ENCODE measurements at regions not wholly inside any gene's neighbourhood (a gene's known extent, or its start where the extent isn't known, plus 50 kb on each side); places are given as distances from the start of the nearest gene placed in this dataset.
"Not testable (repeated sequence)": the region's sequence is repeated elsewhere in the genome, so short reads cannot be mapped to it uniquely, and the experiment has no call there.

GRCh38 chr4:52203351-52203750 is 152.2 kb downstream of the SPATA18 start:
- Histone ChIP-seq H3K79me2 (ENCODE audit: insufficient read depth, low read depth, low read length) (no peaks in the 10 kb centered on the region), H3K4me3 (ENCODE audit: low read depth, low read length, poor library complexity, severe bottlenecking) (no peak overlapping the region), H3K36me3 (ENCODE audit: insufficient read depth, low read length) (no peaks in the 10 kb centered on the region), H3K9me2 (ENCODE audit: insufficient read depth, low read length) (no peaks in the 10 kb centered on the region), H3K4me2 (ENCODE audit: low read length) (no peak overlapping the region), H4K20me1 (ENCODE audit: insufficient read depth, low read length) (no peaks in the 10 kb centered on the region), H3K9me3 (ENCODE audit: low read length) (no peaks in the 10 kb centered on the region), H2AFZ (ENCODE audit: low read length) (no peak overlapping the region), H3K4me1 (ENCODE audit: insufficient read depth, low read length, poor library complexity, severe bottlenecking) (no peaks in the 10 kb centered on the region), H3K27ac (ENCODE audit: low read depth, low read length, poor library complexity, severe bottlenecking) (no peak overlapping the region)
- intact Hi-C loops (cut with micrococcal nuclease; ENCODE audit: unreplicated experiment) = no loop called here
- POLR2A ChIA-PET = interaction anchor here (0.8 kb wide), 1 partner anchor 12 kb away, joined by 4 read pairs; no protein-coding TSS in a partner anchor
- TF ChIP-seq CTCF (conservative IDR thresholded peaks at IDR 0.05; ENCODE audit: low read length) = no peak
- DNase-seq (ENCODE audit: low spot score) = no peak
- no TSS peak for BruUV-seq (replicated peaks)
- CTCF ChIA-PET (ENCODE audit: unreplicated experiment) = no interaction called here

- Histone ChIP-seq H3K27ac (ENCODE audit: low read depth, low read length, poor library complexity, severe bottlenecking) (no peak overlapping the region), H3K4me1 (ENCODE audit: insufficient read depth, low read length, poor library complexity, severe bottlenecking) (no peaks in the 10 kb centered on the region), H3K9me2 (ENCODE audit: insufficient read depth, low read length) (no peaks in the 10 kb centered on the region), H3K36me3 (ENCODE audit: insufficient read depth, low read length) (no peaks in the 10 kb centered on the region), H4K20me1 (ENCODE audit: insufficient read depth, low read length) (no peaks in the 10 kb centered on the region), H3K79me2 (ENCODE audit: insufficient read depth, low read depth, low read length) (no peaks in the 10 kb centered on the region), H2AFZ (ENCODE audit: low read length) (no peak overlapping the region), H3K4me3 (ENCODE audit: low read depth, low read length, poor library complexity, severe bottlenecking) (no peak overlapping the region), H3K4me2 (ENCODE audit: low read length) (no peak overlapping the region), H3K9me3 (ENCODE audit: low read length) (no peaks in the 10 kb centered on the region)
- intact Hi-C loops (cut with micrococcal nuclease; ENCODE audit: unreplicated experiment) = no loop called here
- CTCF ChIA-PET (ENCODE audit: unreplicated experiment) = no interaction called here
- no peak for TF ChIP-seq CTCF (conservative IDR thresholded peaks at IDR 0.05; ENCODE audit: low read length)
- no peak for TF ChIP-seq EZH2phosphoT487 (IDR thresholded peaks at IDR 0.05; ENCODE audit: borderline replicate concordance, low read depth, low read length)
- DNase-seq (ENCODE audit: low spot score) = no peak
- no TSS peak for BruUV-seq (replicated peaks)
- POLR2A ChIA-PET = no interaction called here
These were observed 153.8 kb downstream of the SPATA18 start for GRCh38 chr4:52204921-52205320.

GRCh38 chr4:52207146-52207545 is 156.0 kb downstream of the SPATA18 start:
- DNase-seq (ENCODE audit: low spot score); H3K9me2 ChIP-seq (ENCODE audit: insufficient read depth, low read length); intact Hi-C loops (cut with micrococcal nuclease; ENCODE audit: unreplicated experiment); H3K79me2 ChIP-seq (ENCODE audit: insufficient read depth, low read depth, low read length); CTCF ChIA-PET (ENCODE audit: unreplicated experiment); H4K20me1 ChIP-seq (ENCODE audit: insufficient read depth, low read length); H3K9me3 ChIP-seq (ENCODE audit: low read length); H3K27ac ChIP-seq (ENCODE audit: low read depth, low read length, poor library complexity, severe bottlenecking); H3K36me3 ChIP-seq (ENCODE audit: insufficient read depth, low read length); H3K4me3 ChIP-seq (ENCODE audit: low read depth, low read length, poor library complexity, severe bottlenecking); POLR2A ChIA-PET; H3K4me1 ChIP-seq (ENCODE audit: insufficient read depth, low read length, poor library complexity, severe bottlenecking); H3K4me2 ChIP-seq (ENCODE audit: low read length); H2AFZ ChIP-seq (ENCODE audit: low read length); BruUV-seq (replicated peaks): not testable (repeated sequence)
